ENCODE measurements at regions not wholly inside any gene's neighbourhood (a gene's known extent, or its start where the extent isn't known, plus 50 kb on each side); places are given as distances from the start of the nearest gene placed in this dataset.

DNA sequence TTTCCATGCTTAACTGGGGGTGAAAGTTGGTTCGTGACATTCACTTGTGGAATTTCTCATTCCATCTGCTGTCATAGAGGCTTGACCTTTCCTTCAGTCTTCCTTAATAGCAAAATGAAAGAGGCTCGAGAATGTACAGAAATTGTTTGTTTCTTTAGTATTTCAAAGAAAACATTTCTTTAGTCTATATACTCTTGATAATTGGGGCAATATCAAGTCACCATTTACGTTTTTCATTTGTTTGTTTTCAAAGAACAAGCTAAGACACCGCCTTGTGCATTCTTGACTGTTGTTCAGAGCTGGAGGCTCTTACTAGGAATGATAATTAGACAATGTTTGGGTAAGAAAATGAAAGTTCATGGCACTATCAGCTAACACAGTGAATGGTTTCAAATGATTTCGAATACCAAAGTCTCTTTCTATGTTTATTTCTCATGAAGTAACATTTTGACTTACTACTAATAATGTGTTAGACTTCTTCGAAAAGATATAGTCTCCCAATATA, 835.4 kb downstream of the SEMA5A start:
- no peaks in the 10 kb centered on the region for H3K27me3 ChIP-seq (replicated peaks; ENCODE audit: insufficient read depth)
- DNase-seq (ENCODE audit: low spot score) = no peak
- H3K27ac ChIP-seq = no peak overlapping the region
- H3K36me3 ChIP-seq = no peaks in the 10 kb centered on the region
- intact Hi-C loops (cut with DNase I) = no loop called here
- H3K4me1 ChIP-seq (replicated peaks) = no peaks in the 10 kb centered on the region
- TF ChIP-seq POLR2A (IDR thresholded peaks at IDR 0.05) (no peak), POLR2AphosphoS5 (IDR thresholded peaks at IDR 0.05) (no peak)
- TF ChIP-seq, protein P1, sequence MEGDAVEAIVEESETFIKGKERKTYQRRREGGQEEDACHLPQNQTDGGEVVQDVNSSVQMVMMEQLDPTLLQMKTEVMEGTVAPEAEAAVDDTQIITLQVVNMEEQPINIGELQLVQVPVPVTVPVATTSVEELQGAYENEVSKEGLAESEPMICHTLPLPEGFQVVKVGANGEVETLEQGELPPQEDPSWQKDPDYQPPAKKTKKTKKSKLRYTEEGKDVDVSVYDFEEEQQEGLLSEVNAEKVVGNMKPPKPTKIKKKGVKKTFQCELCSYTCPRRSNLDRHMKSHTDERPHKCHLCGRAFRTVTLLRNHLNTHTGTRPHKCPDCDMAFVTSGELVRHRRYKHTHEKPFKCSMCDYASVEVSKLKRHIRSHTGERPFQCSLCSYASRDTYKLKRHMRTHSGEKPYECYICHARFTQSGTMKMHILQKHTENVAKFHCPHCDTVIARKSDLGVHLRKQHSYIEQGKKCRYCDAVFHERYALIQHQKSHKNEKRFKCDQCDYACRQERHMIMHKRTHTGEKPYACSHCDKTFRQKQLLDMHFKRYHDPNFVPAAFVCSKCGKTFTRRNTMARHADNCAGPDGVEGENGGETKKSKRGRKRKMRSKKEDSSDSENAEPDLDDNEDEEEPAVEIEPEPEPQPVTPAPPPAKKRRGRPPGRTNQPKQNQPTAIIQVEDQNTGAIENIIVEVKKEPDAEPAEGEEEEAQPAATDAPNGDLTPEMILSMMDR (IDR thresholded peaks at IDR 0.05) = no peak
- no peak overlapping the region for H3K4me3 ChIP-seq
- WGBS = 70% methylated on average over 6 of the region's 6 CpGs
- no peaks in the 10 kb centered on the region for H3K9me3 ChIP-seq

DNA sequence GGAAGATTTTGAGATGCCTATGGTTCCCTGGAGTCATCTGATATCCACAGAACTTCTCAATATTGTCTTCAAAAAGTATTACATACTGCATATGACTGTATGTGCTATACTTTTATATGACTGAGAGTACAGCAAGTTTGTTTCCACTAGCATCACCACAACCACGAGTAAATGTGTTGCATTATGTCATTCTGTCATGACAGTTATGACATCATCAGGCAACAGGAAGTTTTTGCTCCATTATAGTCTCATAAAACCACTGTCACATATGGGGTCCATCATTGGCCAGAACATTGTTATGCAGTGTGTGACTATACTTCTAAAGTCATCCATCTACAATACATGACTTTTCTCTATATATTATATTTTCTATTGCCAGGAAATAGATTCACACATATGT, 831.7 kb downstream of the SEMA5A start:
- WGBS = 41% methylated on average over 1 of the region's 1 CpG
- DNase-seq (ENCODE audit: low spot score) = no peak
- H3K36me3 ChIP-seq = no peaks in the 10 kb centered on the region
- H3K9me3 ChIP-seq = no peaks in the 10 kb centered on the region
- intact Hi-C loops (cut with DNase I) = no loop called here
- H3K4me1 ChIP-seq (replicated peaks) = no peaks in the 10 kb centered on the region
- no peak overlapping the region for H3K4me3 ChIP-seq
- TF ChIP-seq, protein P1 (IDR thresholded peaks at IDR 0.05) = no peak
- no peak for TF ChIP-seq POLR2A (IDR thresholded peaks at IDR 0.05)
- no peak for TF ChIP-seq POLR2AphosphoS5 (IDR thresholded peaks at IDR 0.05)
- no peak overlapping the region for H3K27ac ChIP-seq
- no peaks in the 10 kb centered on the region for H3K27me3 ChIP-seq (replicated peaks; ENCODE audit: insufficient read depth)

GRCh38 chr5:8714861-8715260, 831.0 kb downstream of the SEMA5A start:
- Histone ChIP-seq H3K36me3 (no peaks in the 10 kb centered on the region), H3K9me3 (no peaks in the 10 kb centered on the region), H3K27me3 (replicated peaks; ENCODE audit: insufficient read depth) (no peaks in the 10 kb centered on the region), H3K4me1 (replicated peaks) (no peaks in the 10 kb centered on the region), H3K27ac (no peak overlapping the region), H3K4me3 (no peak overlapping the region)
- no peak for TF ChIP-seq POLR2AphosphoS5 (IDR thresholded peaks at IDR 0.05)
- TF ChIP-seq, protein P1 (IDR thresholded peaks at IDR 0.05) = no peak
- TF ChIP-seq POLR2A (IDR thresholded peaks at IDR 0.05) = no peak
- 72% methylated on average over 1 of the region's 1 CpG for whole genome bisulfite sequencing
- intact Hi-C loops (cut with DNase I) = no loop called here
- no peak for DNase-seq (ENCODE audit: low spot score)

DNA sequence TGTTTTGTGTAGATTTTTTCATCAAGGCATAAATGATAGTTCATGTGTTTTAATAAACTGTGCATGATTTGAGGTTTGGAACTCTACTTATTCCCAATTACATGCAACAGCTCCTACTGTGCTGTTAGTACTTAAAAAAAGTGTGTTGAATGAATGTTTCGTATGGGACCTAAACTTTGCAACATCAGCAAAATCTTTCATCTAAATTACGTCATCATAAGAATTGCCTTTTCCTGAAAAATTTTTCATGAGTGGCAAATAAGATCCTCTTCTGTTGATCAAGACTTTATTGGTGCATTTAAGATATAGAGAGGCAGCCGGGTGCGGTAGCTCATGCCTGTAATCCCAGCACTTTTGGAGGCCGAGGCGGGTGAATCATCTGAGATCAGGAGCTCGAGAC, 826.1 kb downstream of the SEMA5A start:
- H3K9me3 ChIP-seq = no peaks in the 10 kb centered on the region
- no peak for DNase-seq (ENCODE audit: low spot score)
- no peaks in the 10 kb centered on the region for H3K4me1 ChIP-seq (replicated peaks)
- H3K36me3 ChIP-seq = no peaks in the 10 kb centered on the region
- no peaks in the 10 kb centered on the region for H3K27me3 ChIP-seq (replicated peaks; ENCODE audit: insufficient read depth)
- TF ChIP-seq POLR2AphosphoS5 (IDR thresholded peaks at IDR 0.05) = no peak
- TF ChIP-seq, protein P1 (IDR thresholded peaks at IDR 0.05) = no peak
- no peak for TF ChIP-seq POLR2A (IDR thresholded peaks at IDR 0.05)
- H3K4me3 ChIP-seq = no peak overlapping the region
- intact Hi-C loops (cut with DNase I) = no loop called here
- H3K27ac ChIP-seq = no peak overlapping the region
- 92% methylated on average over 7 of the region's 7 CpGs for WGBS

GRCh38 chr5:8720506-8720905, 825.4 kb downstream of the SEMA5A start:
- Histone ChIP-seq H3K4me1 (replicated peaks) (no peaks in the 10 kb centered on the region), H3K27ac (no peak overlapping the region), H3K36me3 (no peaks in the 10 kb centered on the region), H3K27me3 (replicated peaks; ENCODE audit: insufficient read depth) (no peaks in the 10 kb centered on the region), H3K4me3 (no peak overlapping the region), H3K9me3 (no peaks in the 10 kb centered on the region)
- intact Hi-C loops (cut with DNase I) = no loop called here
- DNase-seq (ENCODE audit: low spot score) = no peak
- TF ChIP-seq POLR2A (IDR thresholded peaks at IDR 0.05) = no peak
- no peak for TF ChIP-seq POLR2AphosphoS5 (IDR thresholded peaks at IDR 0.05)
- TF ChIP-seq, protein P1 (IDR thresholded peaks at IDR 0.05) = no peak
- WGBS = 59% methylated on average over 5 of the region's 5 CpGs
